ENCODE measurements at regions not wholly inside any gene's neighbourhood (a gene's known extent, or its start where the extent isn't known, plus 50 kb on each side); places are given as distances from the start of the nearest gene placed in this dataset.

DNA sequence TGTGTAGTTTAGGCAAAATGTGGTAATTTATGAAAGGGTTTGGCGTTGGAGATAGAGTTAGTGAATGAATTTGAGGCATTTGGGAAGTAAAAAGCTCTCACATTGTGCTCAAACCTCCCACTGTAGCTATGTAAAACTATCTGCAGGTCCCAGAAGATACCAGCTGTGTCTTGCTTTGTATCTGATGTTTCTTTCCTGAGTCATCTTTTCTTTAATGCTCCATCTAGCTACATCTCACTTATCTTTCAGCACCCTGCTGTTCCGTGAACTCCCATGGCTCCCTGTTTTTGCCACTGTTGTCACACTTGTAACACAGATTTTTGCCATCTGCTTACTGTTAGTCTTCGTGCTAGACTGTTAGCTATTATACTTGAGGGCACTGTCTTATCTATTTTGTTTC, 253.1 kb downstream of the NPR3 start:
- ChIA-PET POLR2A (no interaction called here), CTCF (ENCODE audit: low intra/inter-chr PET ratio) (no interaction called here)
- no peak for FAIRE-seq
- intact Hi-C loops (cut with micrococcal nuclease): no loop called here
- H3K27ac ChIP-seq (ENCODE audit: extremely low read depth, low read depth, low read length): no peak overlapping the region
- H3K9me3 ChIP-seq (replicated peaks; ENCODE audit: control insufficient read depth, insufficient read depth, low read depth, low read length): peaks cover 2% of the 10 kb centered on the region; the same call in 1 of the 2 replicates
- H3K4me2 ChIP-seq (ENCODE audit: insufficient read depth, low read length): no peak overlapping the region
- no TSS peak for BruUV-seq (replicated peaks)
- no peaks in the 10 kb centered on the region for H3K27me3 ChIP-seq (ENCODE audit: control insufficient read depth in 2 of 2, insufficient read depth in 2 of 2, low read length in 2 of 2)
- WGBS (ENCODE audit: insufficient coverage, low coverage, missing lambda C conversion rate): 2% methylated on average over 3 of the region's 3 CpGs
- no peak for DNase-seq (ENCODE audit: extremely low read depth in 1 of 4, low spot score in 3 of 4)
- H3K4me3 ChIP-seq: no peak overlapping the region
- H4K20me1 ChIP-seq (replicated peaks; ENCODE audit: control insufficient read depth, insufficient read depth, low read length): no peaks in the 10 kb centered on the region
- no peaks in the 10 kb centered on the region for H3K79me2 ChIP-seq (ENCODE audit: control insufficient read depth, insufficient read depth, low read length)
- H3K9ac ChIP-seq (ENCODE audit: insufficient read depth in 1 of 2, low read depth in 2 of 2, low read length in 2 of 2): no peak overlapping the region
- no peaks in the 10 kb centered on the region for H3K4me1 ChIP-seq (replicated peaks in 1 of 2; ENCODE audit: control insufficient read depth in 2 of 2, insufficient read depth in 2 of 2, low read length in 2 of 2)
- H2AFZ ChIP-seq (ENCODE audit: low read depth, low read length): no peak overlapping the region
- H3K36me3 ChIP-seq (ENCODE audit: control insufficient read depth, insufficient read depth, low read length): no peaks in the 10 kb centered on the region
- ATAC-seq: no peak
- in situ Hi-C loops (cut with MboI): no loop called here
- no peaks in the 10 kb centered on the region for H3K9me1 ChIP-seq (ENCODE audit: control insufficient read depth, insufficient read depth, low read length)
- TF ChIP-seq NFE2 (IDR thresholded peaks at IDR 0.05; ENCODE audit: low read depth) (no peak), TFAM (CRISPR knock-in tag; conservative IDR thresholded peaks at IDR 0.05) (no peak), GTF2F1 (IDR thresholded peaks at IDR 0.05; ENCODE audit: low read depth, low read length) (no peak), L3MBTL2 (IDR thresholded peaks at IDR 0.05) (no peak), NR4A1 (CRISPR knock-in tag; IDR thresholded peaks at IDR 0.05) (no peak), NR4A1 (tag; IDR thresholded peaks at IDR 0.05) (no peak), ZNF384 (IDR thresholded peaks at IDR 0.05; ENCODE audit: low read depth, low read length) (no peak), POLR2H (tag; IDR thresholded peaks at IDR 0.05; ENCODE audit: low read depth) (no peak), BRF1 (IDR thresholded peaks at IDR 0.05; ENCODE audit: borderline replicate concordance, extremely low read depth, insufficient read length) (no peak)
- TF ChIP-seq, protein P1, sequence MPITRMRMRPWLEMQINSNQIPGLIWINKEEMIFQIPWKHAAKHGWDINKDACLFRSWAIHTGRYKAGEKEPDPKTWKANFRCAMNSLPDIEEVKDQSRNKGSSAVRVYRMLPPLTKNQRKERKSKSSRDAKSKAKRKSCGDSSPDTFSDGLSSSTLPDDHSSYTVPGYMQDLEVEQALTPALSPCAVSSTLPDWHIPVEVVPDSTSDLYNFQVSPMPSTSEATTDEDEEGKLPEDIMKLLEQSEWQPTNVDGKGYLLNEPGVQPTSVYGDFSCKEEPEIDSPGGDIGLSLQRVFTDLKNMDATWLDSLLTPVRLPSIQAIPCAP (CRISPR knock-in tag; IDR thresholded peaks at IDR 0.05; ENCODE audit: borderline replicate concordance): no peak
- TF ChIP-seq, protein P2, sequence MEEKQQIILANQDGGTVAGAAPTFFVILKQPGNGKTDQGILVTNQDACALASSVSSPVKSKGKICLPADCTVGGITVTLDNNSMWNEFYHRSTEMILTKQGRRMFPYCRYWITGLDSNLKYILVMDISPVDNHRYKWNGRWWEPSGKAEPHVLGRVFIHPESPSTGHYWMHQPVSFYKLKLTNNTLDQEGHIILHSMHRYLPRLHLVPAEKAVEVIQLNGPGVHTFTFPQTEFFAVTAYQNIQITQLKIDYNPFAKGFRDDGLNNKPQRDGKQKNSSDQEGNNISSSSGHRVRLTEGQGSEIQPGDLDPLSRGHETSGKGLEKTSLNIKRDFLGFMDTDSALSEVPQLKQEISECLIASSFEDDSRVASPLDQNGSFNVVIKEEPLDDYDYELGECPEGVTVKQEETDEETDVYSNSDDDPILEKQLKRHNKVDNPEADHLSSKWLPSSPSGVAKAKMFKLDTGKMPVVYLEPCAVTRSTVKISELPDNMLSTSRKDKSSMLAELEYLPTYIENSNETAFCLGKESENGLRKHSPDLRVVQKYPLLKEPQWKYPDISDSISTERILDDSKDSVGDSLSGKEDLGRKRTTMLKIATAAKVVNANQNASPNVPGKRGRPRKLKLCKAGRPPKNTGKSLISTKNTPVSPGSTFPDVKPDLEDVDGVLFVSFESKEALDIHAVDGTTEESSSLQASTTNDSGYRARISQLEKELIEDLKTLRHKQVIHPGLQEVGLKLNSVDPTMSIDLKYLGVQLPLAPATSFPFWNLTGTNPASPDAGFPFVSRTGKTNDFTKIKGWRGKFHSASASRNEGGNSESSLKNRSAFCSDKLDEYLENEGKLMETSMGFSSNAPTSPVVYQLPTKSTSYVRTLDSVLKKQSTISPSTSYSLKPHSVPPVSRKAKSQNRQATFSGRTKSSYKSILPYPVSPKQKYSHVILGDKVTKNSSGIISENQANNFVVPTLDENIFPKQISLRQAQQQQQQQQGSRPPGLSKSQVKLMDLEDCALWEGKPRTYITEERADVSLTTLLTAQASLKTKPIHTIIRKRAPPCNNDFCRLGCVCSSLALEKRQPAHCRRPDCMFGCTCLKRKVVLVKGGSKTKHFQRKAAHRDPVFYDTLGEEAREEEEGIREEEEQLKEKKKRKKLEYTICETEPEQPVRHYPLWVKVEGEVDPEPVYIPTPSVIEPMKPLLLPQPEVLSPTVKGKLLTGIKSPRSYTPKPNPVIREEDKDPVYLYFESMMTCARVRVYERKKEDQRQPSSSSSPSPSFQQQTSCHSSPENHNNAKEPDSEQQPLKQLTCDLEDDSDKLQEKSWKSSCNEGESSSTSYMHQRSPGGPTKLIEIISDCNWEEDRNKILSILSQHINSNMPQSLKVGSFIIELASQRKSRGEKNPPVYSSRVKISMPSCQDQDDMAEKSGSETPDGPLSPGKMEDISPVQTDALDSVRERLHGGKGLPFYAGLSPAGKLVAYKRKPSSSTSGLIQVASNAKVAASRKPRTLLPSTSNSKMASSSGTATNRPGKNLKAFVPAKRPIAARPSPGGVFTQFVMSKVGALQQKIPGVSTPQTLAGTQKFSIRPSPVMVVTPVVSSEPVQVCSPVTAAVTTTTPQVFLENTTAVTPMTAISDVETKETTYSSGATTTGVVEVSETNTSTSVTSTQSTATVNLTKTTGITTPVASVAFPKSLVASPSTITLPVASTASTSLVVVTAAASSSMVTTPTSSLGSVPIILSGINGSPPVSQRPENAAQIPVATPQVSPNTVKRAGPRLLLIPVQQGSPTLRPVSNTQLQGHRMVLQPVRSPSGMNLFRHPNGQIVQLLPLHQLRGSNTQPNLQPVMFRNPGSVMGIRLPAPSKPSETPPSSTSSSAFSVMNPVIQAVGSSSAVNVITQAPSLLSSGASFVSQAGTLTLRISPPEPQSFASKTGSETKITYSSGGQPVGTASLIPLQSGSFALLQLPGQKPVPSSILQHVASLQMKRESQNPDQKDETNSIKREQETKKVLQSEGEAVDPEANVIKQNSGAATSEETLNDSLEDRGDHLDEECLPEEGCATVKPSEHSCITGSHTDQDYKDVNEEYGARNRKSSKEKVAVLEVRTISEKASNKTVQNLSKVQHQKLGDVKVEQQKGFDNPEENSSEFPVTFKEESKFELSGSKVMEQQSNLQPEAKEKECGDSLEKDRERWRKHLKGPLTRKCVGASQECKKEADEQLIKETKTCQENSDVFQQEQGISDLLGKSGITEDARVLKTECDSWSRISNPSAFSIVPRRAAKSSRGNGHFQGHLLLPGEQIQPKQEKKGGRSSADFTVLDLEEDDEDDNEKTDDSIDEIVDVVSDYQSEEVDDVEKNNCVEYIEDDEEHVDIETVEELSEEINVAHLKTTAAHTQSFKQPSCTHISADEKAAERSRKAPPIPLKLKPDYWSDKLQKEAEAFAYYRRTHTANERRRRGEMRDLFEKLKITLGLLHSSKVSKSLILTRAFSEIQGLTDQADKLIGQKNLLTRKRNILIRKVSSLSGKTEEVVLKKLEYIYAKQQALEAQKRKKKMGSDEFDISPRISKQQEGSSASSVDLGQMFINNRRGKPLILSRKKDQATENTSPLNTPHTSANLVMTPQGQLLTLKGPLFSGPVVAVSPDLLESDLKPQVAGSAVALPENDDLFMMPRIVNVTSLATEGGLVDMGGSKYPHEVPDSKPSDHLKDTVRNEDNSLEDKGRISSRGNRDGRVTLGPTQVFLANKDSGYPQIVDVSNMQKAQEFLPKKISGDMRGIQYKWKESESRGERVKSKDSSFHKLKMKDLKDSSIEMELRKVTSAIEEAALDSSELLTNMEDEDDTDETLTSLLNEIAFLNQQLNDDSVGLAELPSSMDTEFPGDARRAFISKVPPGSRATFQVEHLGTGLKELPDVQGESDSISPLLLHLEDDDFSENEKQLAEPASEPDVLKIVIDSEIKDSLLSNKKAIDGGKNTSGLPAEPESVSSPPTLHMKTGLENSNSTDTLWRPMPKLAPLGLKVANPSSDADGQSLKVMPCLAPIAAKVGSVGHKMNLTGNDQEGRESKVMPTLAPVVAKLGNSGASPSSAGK (IDR thresholded peaks at IDR 0.05): no peak
- TF ChIP-seq, protein P3, sequence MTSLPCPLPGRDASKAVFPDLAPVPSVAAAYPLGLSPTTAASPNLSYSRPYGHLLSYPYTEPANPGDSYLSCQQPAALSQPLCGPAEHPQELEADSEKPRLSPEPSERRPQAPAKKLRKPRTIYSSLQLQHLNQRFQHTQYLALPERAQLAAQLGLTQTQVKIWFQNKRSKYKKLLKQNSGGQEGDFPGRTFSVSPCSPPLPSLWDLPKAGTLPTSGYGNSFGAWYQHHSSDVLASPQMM (CRISPR knock-in tag; IDR thresholded peaks at IDR 0.05): no peak
